A549 (cell line): ENCODE measurements at regions not wholly inside any gene's neighbourhood (a gene's known extent, or its start where the extent isn't known, plus 50 kb on each side); places are given as distances from the start of the nearest gene placed in this dataset.

Experiments
- ATAC-seq, 2 experiments: fragments of 200-7000 bp in 1 of 2; fragments of >200 bp in 1 of 2; cut with Nextera tagmentation in 1 of 2; cut with Tn5 transposase in 1 of 2; 3 replicates each; pipeline versions ENCODE4 v1.8.0 to v1.9.1; 2018 to 2020; ENCODE audit warnings: mild to moderate bottlenecking in 1 of 2, moderate library complexity in 1 of 2
- CTCF ChIA-PET: fragments of 300-600 bp; sonication (Branson Sonifier 250); formaldehyde crosslinking; extraction: SDS; loops from one replicate; lab custom pipeline; 2021; ENCODE audit warnings: antibody characterized with exemption, inconsistent platforms; lab: Yijun Ruan, JAX
- POLR2A ChIA-PET: fragments of 350-600 bp; formaldehyde crosslinking; extraction: SDS; loops from one replicate; lab custom pipeline; 2021; ENCODE audit warnings: antibody characterized with exemption, inconsistent platforms; lab: Yijun Ruan, JAX
- DNase-seq, 2 experiments: peaks; one replicate each; pipeline versions ENCODE4 v3.0.0 to v3.0.0-alpha.2; 2011 to 2016; ENCODE audit warnings: low read depth in 1 of 2, low spot score in 1 of 2
- FAIRE-seq: peaks from 2 replicates; lab custom pipeline; 2011; peaks lifted over from hg19 to GRCh38; lab: Jason Lieb, UNC
- H3K27ac ChIP-seq, 2 experiments: fragments of >200 bp; sonication (Bioruptor Twin); formaldehyde crosslinking; 3 replicates each; pipeline ENCODE4 v1.5.1; 2016 to 2017
- H3K4me1 ChIP-seq: fragments of >200 bp; sonication (Bioruptor Twin); formaldehyde crosslinking; 3 replicates; pipeline ENCODE4 v1.6.1; 2016
- H3K4me2 ChIP-seq: fragments of >200 bp; sonication (Bioruptor Twin); formaldehyde crosslinking; 3 replicates; pipeline ENCODE4 v1.6.1; 2016
- H3K4me3 ChIP-seq: fragments of >200 bp; sonication (Bioruptor Twin); formaldehyde crosslinking; 3 replicates; pipeline ENCODE4 v1.5.1; 2016
- H3K9me3 ChIP-seq: fragments of >200 bp; sonication (Bioruptor Twin); formaldehyde crosslinking; 3 replicates; pipeline ENCODE4 v1.6.1; 2016
- ATOH8 ChIP-seq: fragments of 250-450 bp; sonication (Bioruptor Pico); IDR thresholded peaks from 2 replicates; pipeline ENCODE4 v1.5.0; 2020; ENCODE audit warnings: low read depth, mild to moderate bottlenecking, moderate library complexity
- CBX2 ChIP-seq: fragments of 200-600 bp; sonication (generic); IDR thresholded peaks from 2 replicates; pipeline ENCODE4 v1.6.1; 2016; ENCODE audit warnings: low read depth, mild to moderate bottlenecking, borderline replicate concordance
- CHD4 ChIP-seq: fragments of 200-600 bp; sonication (generic); IDR thresholded peaks from 2 replicates; pipeline ENCODE4 v1.6.1; 2016; ENCODE audit warnings: antibody characterized with exemption, mild to moderate bottlenecking, borderline replicate concordance
- E2F6 ChIP-seq: IDR thresholded peaks from 2 replicates; pipeline ENCODE4 v1.6.1; 2012; ENCODE audit warnings: low read depth, borderline replicate concordance
- FOXS1 ChIP-seq: fragments of 250-450 bp; sonication (Bioruptor Pico); IDR thresholded peaks from 2 replicates; pipeline ENCODE4 v1.5.0; 2020; ENCODE audit warnings: mild to moderate bottlenecking, moderate library complexity
- HOXA7 ChIP-seq: fragments of 250-450 bp; sonication (Bioruptor Pico); IDR thresholded peaks from 2 replicates; pipeline ENCODE4 v1.5.0; 2020; ENCODE audit warnings: mild to moderate bottlenecking, moderate library complexity
- JUNB ChIP-seq: fragments of >200 bp; sonication (Bioruptor Twin); formaldehyde crosslinking; IDR thresholded peaks from 2 replicates; pipeline ENCODE4 v1.6.1; 2016
- KDM1A ChIP-seq: fragments of 200-600 bp; sonication (generic); IDR thresholded peaks from 2 replicates; pipeline ENCODE4 v1.6.1; 2016; ENCODE audit warnings: low read depth, mild to moderate bottlenecking
- NPAS2 ChIP-seq: fragments of 250-450 bp; sonication (Bioruptor Pico); IDR thresholded peaks from 2 replicates; pipeline ENCODE4 v1.8.0; 2022; ENCODE audit warnings: mild to moderate bottlenecking, moderate library complexity, borderline replicate concordance
- NR3C1 ChIP-seq: fragments of >200 bp; sonication (Bioruptor Twin); formaldehyde crosslinking; IDR thresholded peaks from 3 replicates; pipeline ENCODE4 v1.6.1; 2017
- PBX3 ChIP-seq: IDR thresholded peaks from 2 replicates; pipeline ENCODE4 v1.6.1; 2012
- RAD21 ChIP-seq, 2 experiments: fragments of >200 bp in 1 of 2; sonication (Bioruptor Twin) in 1 of 2; formaldehyde crosslinking in 1 of 2; IDR thresholded peaks in 1 of 2; conservative IDR thresholded peaks in 1 of 2; 2 replicates in 1 of 2; 3 replicates in 1 of 2; pipeline ENCODE4 v1.6.1; 2012 to 2018; ENCODE audit warnings: inconsistent platforms in 1 of 2
- SMC3 ChIP-seq: fragments of >200 bp; sonication (Bioruptor Twin); formaldehyde crosslinking; IDR thresholded peaks from 3 replicates; pipeline ENCODE4 v1.6.1; 2018; ENCODE audit warnings: inconsistent platforms
- TFCP2L1 ChIP-seq: fragments of 250-450 bp; sonication (Bioruptor Pico); IDR thresholded peaks from 2 replicates; pipeline ENCODE4 v1.5.0; 2021; ENCODE audit warnings: mild to moderate bottlenecking
- TP53 ChIP-seq: fragments of 250-450 bp; sonication (Bioruptor Pico); IDR thresholded peaks from 2 replicates; pipeline ENCODE4 v1.5.0; 2021; ENCODE audit warnings: mild to moderate bottlenecking, moderate library complexity
- ZC3H11A ChIP-seq: fragments of 450-650 bp; IDR thresholded peaks from 2 replicates; pipeline ENCODE4 v1.6.1; 2014; ENCODE audit warnings: antibody characterized with exemption, mild to moderate bottlenecking
- WGBS: methylation state at CpG from one replicate; pipeline ENCODE4 v1.1.6; 2017; ENCODE audit errors: missing lambda C conversion rate; 5-methylcytosine and 5-hydroxymethylcytosine counted together
- TF ChIP-seq, protein P1 (sequence below): fragments of >200 bp; sonication (Bioruptor Twin); formaldehyde crosslinking; IDR thresholded peaks from 3 replicates; pipeline ENCODE4 v1.6.1; 2016
- TF ChIP-seq, protein P2 (sequence below): fragments of 200-600 bp; sonication (generic); IDR thresholded peaks from 2 replicates; pipeline ENCODE4 v1.6.1; 2016; ENCODE audit warnings: antibody characterized with exemption, mild to moderate bottlenecking, moderate library complexity
- TF ChIP-seq, protein P3 (sequence below): fragments of 250-450 bp; sonication (Bioruptor Pico); IDR thresholded peaks from 2 replicates; pipeline ENCODE4 v1.5.0; 2021; ENCODE audit warnings: mild to moderate bottlenecking, moderate library complexity, borderline replicate concordance

DNA sequence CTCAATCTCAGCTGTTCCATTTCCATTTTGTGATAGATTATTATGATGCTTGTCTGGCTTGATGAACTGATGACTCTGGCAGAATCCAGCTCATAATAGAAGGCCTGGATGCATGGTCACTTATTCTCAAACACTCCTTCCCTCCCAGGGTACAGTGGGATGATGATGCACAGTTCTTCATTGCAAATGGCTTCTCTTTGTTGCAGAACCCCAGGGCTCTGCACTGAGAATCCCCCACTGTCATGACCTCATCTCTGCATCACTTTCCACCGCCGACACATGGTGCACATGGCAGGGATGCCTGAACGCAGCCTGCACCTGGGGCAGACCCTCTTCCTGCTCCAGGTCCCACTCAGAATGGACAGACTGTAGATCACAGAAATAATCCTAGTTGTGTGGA lies 515.6 kb upstream of the NR2F2 start:
- FAIRE-seq = no peak
- WGBS = 55% methylated on average over 3 of the region's 3 CpGs
- ChIA-PET CTCF (no interaction called here), POLR2A (no interaction called here)
- no peak overlapping the region for H3K4me3 ChIP-seq
- TF ChIP-seq NR3C1 (no peak), E2F6 (no peak), HOXA7 (CRISPR knock-in tag) (no peak), CBX2 (no peak), ZC3H11A (no peak)
- TF ChIP-seq, protein P1, sequence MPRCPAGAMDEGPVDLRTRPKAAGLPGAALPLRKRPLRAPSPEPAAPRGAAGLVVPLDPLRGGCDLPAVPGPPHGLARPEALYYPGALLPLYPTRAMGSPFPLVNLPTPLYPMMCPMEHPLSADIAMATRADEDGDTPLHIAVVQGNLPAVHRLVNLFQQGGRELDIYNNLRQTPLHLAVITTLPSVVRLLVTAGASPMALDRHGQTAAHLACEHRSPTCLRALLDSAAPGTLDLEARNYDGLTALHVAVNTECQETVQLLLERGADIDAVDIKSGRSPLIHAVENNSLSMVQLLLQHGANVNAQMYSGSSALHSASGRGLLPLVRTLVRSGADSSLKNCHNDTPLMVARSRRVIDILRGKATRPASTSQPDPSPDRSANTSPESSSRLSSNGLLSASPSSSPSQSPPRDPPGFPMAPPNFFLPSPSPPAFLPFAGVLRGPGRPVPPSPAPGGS = no peak
- TF ChIP-seq, protein P2, sequence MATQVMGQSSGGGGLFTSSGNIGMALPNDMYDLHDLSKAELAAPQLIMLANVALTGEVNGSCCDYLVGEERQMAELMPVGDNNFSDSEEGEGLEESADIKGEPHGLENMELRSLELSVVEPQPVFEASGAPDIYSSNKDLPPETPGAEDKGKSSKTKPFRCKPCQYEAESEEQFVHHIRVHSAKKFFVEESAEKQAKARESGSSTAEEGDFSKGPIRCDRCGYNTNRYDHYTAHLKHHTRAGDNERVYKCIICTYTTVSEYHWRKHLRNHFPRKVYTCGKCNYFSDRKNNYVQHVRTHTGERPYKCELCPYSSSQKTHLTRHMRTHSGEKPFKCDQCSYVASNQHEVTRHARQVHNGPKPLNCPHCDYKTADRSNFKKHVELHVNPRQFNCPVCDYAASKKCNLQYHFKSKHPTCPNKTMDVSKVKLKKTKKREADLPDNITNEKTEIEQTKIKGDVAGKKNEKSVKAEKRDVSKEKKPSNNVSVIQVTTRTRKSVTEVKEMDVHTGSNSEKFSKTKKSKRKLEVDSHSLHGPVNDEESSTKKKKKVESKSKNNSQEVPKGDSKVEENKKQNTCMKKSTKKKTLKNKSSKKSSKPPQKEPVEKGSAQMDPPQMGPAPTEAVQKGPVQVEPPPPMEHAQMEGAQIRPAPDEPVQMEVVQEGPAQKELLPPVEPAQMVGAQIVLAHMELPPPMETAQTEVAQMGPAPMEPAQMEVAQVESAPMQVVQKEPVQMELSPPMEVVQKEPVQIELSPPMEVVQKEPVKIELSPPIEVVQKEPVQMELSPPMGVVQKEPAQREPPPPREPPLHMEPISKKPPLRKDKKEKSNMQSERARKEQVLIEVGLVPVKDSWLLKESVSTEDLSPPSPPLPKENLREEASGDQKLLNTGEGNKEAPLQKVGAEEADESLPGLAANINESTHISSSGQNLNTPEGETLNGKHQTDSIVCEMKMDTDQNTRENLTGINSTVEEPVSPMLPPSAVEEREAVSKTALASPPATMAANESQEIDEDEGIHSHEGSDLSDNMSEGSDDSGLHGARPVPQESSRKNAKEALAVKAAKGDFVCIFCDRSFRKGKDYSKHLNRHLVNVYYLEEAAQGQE = no peak
- DNase-seq = no peak
- no peaks in the 10 kb centered on the region for H3K4me1 ChIP-seq
- no peak for ATAC-seq
- H3K9me3 ChIP-seq = no peaks in the 10 kb centered on the region; the same call in 2 of the 3 replicates
- no peak overlapping the region for H3K27ac ChIP-seq
- no peak overlapping the region for H3K4me2 ChIP-seq

GRCh38 chr15:95816591-95816990 lies 513.9 kb upstream of the NR2F2 start:
- ATAC-seq (no peak; a peak in 1 of 6 replicates), FAIRE-seq (no peak), DNase-seq (no peak)
- 54% methylated on average over 4 of the region's 4 CpGs for WGBS
- Histone ChIP-seq H3K27ac (no peak overlapping the region), H3K4me1 (no peaks in the 10 kb centered on the region), H3K4me3 (no peak overlapping the region), H3K4me2 (no peak overlapping the region), H3K9me3 (no peaks in the 10 kb centered on the region; the same call in 2 of the 3 replicates)
- POLR2A ChIA-PET = no interaction called here
- CTCF ChIA-PET = interaction anchor here (0.6 to 0.7 kb wide), 2 partner anchors 76 to 745 kb away, joined by 3 read pairs; no protein-coding TSS in a partner anchor
- TF ChIP-seq, protein P3, sequence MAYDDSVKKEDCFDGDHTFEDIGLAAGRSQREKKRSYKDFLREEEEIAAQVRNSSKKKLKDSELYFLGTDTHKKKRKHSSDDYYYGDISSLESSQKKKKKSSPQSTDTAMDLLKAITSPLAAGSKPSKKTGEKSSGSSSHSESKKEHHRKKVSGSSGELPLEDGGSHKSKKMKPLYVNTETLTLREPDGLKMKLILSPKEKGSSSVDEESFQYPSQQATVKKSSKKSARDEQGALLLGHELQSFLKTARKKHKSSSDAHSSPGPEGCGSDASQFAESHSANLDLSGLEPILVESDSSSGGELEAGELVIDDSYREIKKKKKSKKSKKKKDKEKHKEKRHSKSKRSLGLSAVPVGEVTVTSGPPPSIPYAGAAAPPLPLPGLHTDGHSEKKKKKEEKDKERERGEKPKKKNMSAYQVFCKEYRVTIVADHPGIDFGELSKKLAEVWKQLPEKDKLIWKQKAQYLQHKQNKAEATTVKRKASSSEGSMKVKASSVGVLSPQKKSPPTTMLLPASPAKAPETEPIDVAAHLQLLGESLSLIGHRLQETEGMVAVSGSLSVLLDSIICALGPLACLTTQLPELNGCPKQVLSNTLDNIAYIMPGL (CRISPR knock-in tag) = no peak
- TF ChIP-seq KDM1A = no peak
- no peak for TF ChIP-seq JUNB
- no peak for TF ChIP-seq TP53 (CRISPR knock-in tag)
- TF ChIP-seq CBX2 = no peak
- TF ChIP-seq CHD4 = no peak
- TF ChIP-seq PBX3 = no peak
- no peak for TF ChIP-seq ATOH8 (CRISPR knock-in tag)
- TF ChIP-seq FOXS1 (CRISPR knock-in tag) = no peak
- no peak for TF ChIP-seq TFCP2L1 (CRISPR knock-in tag)
- no peak for TF ChIP-seq NPAS2 (CRISPR knock-in tag)
- no peak for TF ChIP-seq RAD21 (conservative IDR thresholded peaks at IDR 0.05 in 1 of 2, IDR thresholded peaks at IDR 0.05 in 1 of 2)
- no peak for TF ChIP-seq SMC3
- TF ChIP-seq, all 56 proteins: peak for 0
